IPS DF 6.9 (cell line): ENCODE measurements at regions not wholly inside any gene's neighbourhood (a gene's known extent, or its start where the extent isn't known, plus 50 kb on each side); places are given as distances from the start of the nearest gene placed in this dataset.

ENCODE experiments used
- DNase-seq: peaks from one replicate; pipeline ENCODE4 v3.0.0-alpha.2; 2013; ENCODE audit warnings: low read depth, low spot score
- H3K27ac ChIP-seq: one replicate; pipeline ENCODE4 v1.5.1; 2013; ENCODE audit warnings: low read length, control low read depth
- H3K27me3 ChIP-seq: 2 replicates; pipeline ENCODE4 v1.6.1; 2013; ENCODE audit warnings: mild to moderate bottlenecking, low read length; ENCODE audit not compliant: control insufficient read depth, insufficient read depth
- H3K36me3 ChIP-seq: 2 replicates; pipeline ENCODE4 v1.6.1; 2013; ENCODE audit warnings: low read length; ENCODE audit not compliant: control insufficient read depth, insufficient read depth
- H3K4me1 ChIP-seq: 2 replicates; pipeline ENCODE4 v1.6.1; 2013; ENCODE audit warnings: low read length; ENCODE audit not compliant: control insufficient read depth, insufficient read depth
- H3K4me3 ChIP-seq: 2 replicates; pipeline ENCODE4 v1.5.1; 2013; ENCODE audit warnings: mild to moderate bottlenecking, low read length
- H3K9me3 ChIP-seq: 2 replicates; pipeline ENCODE4 v1.6.1; 2013; ENCODE audit warnings: low read length, inconsistent platforms; ENCODE audit not compliant: control insufficient read depth, insufficient read depth
- WGBS: extraction: QIAGEN DNeasy Blood & Tissue Kit; methylation state at CpG from one replicate; pipeline ENCODE4 v1.1.7; 2013; ENCODE audit warnings: mixed read lengths, missing lambda C conversion rate; ENCODE audit not compliant: insufficient read length, insufficient coverage; 5-methylcytosine and 5-hydroxymethylcytosine counted together

GRCh38 chr6:19159089-19159488, 678.1 kb upstream of the ID4 start:
- DNase-seq, result no peak
- Histone ChIP-seq H3K27ac (no peak overlapping the region), H3K4me1 (no peaks in the 10 kb centered on the region), H3K9me3 (no peaks in the 10 kb centered on the region), H3K27me3 (no peaks in the 10 kb centered on the region), H3K36me3 (no peaks in the 10 kb centered on the region), H3K4me3 (no peak overlapping the region)
- no CpG with 5 or more reads among the region's 1 CpG for WGBS

- no peak overlapping the region for H3K27ac ChIP-seq
- H3K4me1 ChIP-seq, result no peaks in the 10 kb centered on the region
- WGBS, result no CpG with 5 or more reads among the region's 2 CpGs
- no peaks in the 10 kb centered on the region for H3K27me3 ChIP-seq
- DNase-seq, result no peak
- H3K4me3 ChIP-seq, result no peak overlapping the region
- H3K36me3 ChIP-seq, result no peaks in the 10 kb centered on the region
- H3K9me3 ChIP-seq, result no peaks in the 10 kb centered on the region
These were observed 677.6 kb upstream of the ID4 start for GRCh38 chr6:19159561-19159960.

GRCh38 chr6:19160081-19160730, 677.0 kb upstream of the ID4 start:
- no peak for DNase-seq
- no peaks in the 10 kb centered on the region for H3K36me3 ChIP-seq
- no peak overlapping the region for H3K4me3 ChIP-seq
- WGBS, result no CpG with 5 or more reads among the region's 2 CpGs
- H3K4me1 ChIP-seq, result no peaks in the 10 kb centered on the region
- H3K9me3 ChIP-seq, result no peaks in the 10 kb centered on the region
- no peaks in the 10 kb centered on the region for H3K27me3 ChIP-seq
- no peak overlapping the region for H3K27ac ChIP-seq

- Histone ChIP-seq H3K36me3 (no peaks in the 10 kb centered on the region), H3K27me3 (no peaks in the 10 kb centered on the region), H3K4me3 (no peak overlapping the region), H3K9me3 (no peaks in the 10 kb centered on the region), H3K27ac (no peak overlapping the region), H3K4me1 (no peaks in the 10 kb centered on the region)
- no CpG with 5 or more reads among the region's 2 CpGs for WGBS
- no peak for DNase-seq
These were observed 669.9 kb upstream of the ID4 start for GRCh38 chr6:19167251-19167650.

GRCh38 chr6:19169366-19169765, 667.8 kb upstream of the ID4 start:
- Histone ChIP-seq H3K27ac (no peak overlapping the region), H3K4me1 (no peaks in the 10 kb centered on the region), H3K36me3 (no peaks in the 10 kb centered on the region), H3K4me3 (no peak overlapping the region), H3K9me3 (no peaks in the 10 kb centered on the region), H3K27me3 (no peaks in the 10 kb centered on the region)
- DNase-seq, result no peak
- WGBS, result no CpG with 5 or more reads among the region's 5 CpGs

- Histone ChIP-seq H3K27ac (no peak overlapping the region), H3K27me3 (no peaks in the 10 kb centered on the region), H3K9me3 (no peaks in the 10 kb centered on the region), H3K4me1 (no peaks in the 10 kb centered on the region), H3K4me3 (no peak overlapping the region), H3K36me3 (no peaks in the 10 kb centered on the region)
- WGBS, result no CpG with 5 or more reads among the region's 3 CpGs
- no peak for DNase-seq
These were observed 662.1 kb upstream of the ID4 start for GRCh38 chr6:19175023-19175422.

- WGBS, result no CpG with 5 or more reads among the region's 13 CpGs
- Histone ChIP-seq H3K9me3 (no peaks in the 10 kb centered on the region), H3K27ac (no peak overlapping the region), H3K4me1 (no peaks in the 10 kb centered on the region), H3K27me3 (no peaks in the 10 kb centered on the region), H3K36me3 (no peaks in the 10 kb centered on the region), H3K4me3 (no peak overlapping the region)
- DNase-seq, result no peak
These were observed 656.7 kb upstream of the ID4 start for GRCh38 chr6:19180348-19181072.

GRCh38 chr6:19181211-19181610, 656.0 kb upstream of the ID4 start:
- DNase-seq, result no peak
- WGBS, result no CpG with 5 or more reads among the region's 1 CpG
- H3K9me3 ChIP-seq, result no peaks in the 10 kb centered on the region
- H3K27me3 ChIP-seq, result no peaks in the 10 kb centered on the region
- no peak overlapping the region for H3K4me3 ChIP-seq
- H3K27ac ChIP-seq, result no peak overlapping the region
- no peaks in the 10 kb centered on the region for H3K36me3 ChIP-seq
- H3K4me1 ChIP-seq, result no peaks in the 10 kb centered on the region

GRCh38 chr6:19193624-19194023, 643.5 kb upstream of the ID4 start:
- 0 out of 2 replicates have a peak, but pooled peaks cover 1% of the 10 kb centered on the region for H3K4me1 ChIP-seq
- H3K27me3 ChIP-seq, result no peaks in the 10 kb centered on the region
- H3K4me3 ChIP-seq, result no peak overlapping the region
- DNase-seq, result no peak
- no peaks in the 10 kb centered on the region for H3K9me3 ChIP-seq
- H3K36me3 ChIP-seq, result no peaks in the 10 kb centered on the region
- no peak overlapping the region for H3K27ac ChIP-seq
- WGBS, result no CpG with 5 or more reads among the region's 2 CpGs

GRCh38 chr6:19204445-19204844, 632.7 kb upstream of the ID4 start:
- H3K27ac ChIP-seq, result no peak overlapping the region
- no peaks in the 10 kb centered on the region for H3K9me3 ChIP-seq
- H3K4me1 ChIP-seq, result no peaks in the 10 kb centered on the region
- H3K4me3 ChIP-seq, result no peak overlapping the region
- no peaks in the 10 kb centered on the region for H3K27me3 ChIP-seq
- DNase-seq, result no peak
- H3K36me3 ChIP-seq, result no peaks in the 10 kb centered on the region

- no peak for DNase-seq
- Histone ChIP-seq H3K27ac (no peak overlapping the region), H3K4me3 (no peak overlapping the region), H3K4me1 (no peaks in the 10 kb centered on the region), H3K9me3 (no peaks in the 10 kb centered on the region), H3K36me3 (no peaks in the 10 kb centered on the region), H3K27me3 (no peaks in the 10 kb centered on the region)
- no CpG with 5 or more reads among the region's 5 CpGs for WGBS
These were observed 632.1 kb upstream of the ID4 start for GRCh38 chr6:19205076-19205475.
